Tibial nerve (tissue), 4 donors: ENCODE measurements at regions not wholly inside any gene's neighbourhood (a gene's known extent, or its start where the extent isn't known, plus 50 kb on each side); places are given as distances from the start of the nearest gene placed in this dataset.

Source experiments
- CTCF ChIP-seq, 5 experiments: fragments of 200-600 bp in 3 of 5; fragments of 450-650 bp in 2 of 5; sonication (generic) in 3 of 5; IDR thresholded peaks; one replicate each; pipeline ENCODE4 v1.5.1; 2016 to 2019; ENCODE audit warnings: antibody characterized with exemption in 5 of 5, mild to moderate bottlenecking in 3 of 5, moderate library complexity in 2 of 5
- EP300 ChIP-seq, 2 donors: sonication (generic); formaldehyde crosslinking; IDR thresholded peaks; one replicate each; pipeline ENCODE4 v1.6.1; 2017; ENCODE audit warnings: antibody characterized with exemption in 2 of 2, mild to moderate bottlenecking in 1 of 2
- POLR2A ChIP-seq, 2 donors: fragments of 450-650 bp; IDR thresholded peaks; one replicate each; pipeline ENCODE4 v1.6.1; 2017; ENCODE audit warnings: antibody characterized with exemption in 2 of 2, mild to moderate bottlenecking in 2 of 2, moderate library complexity in 2 of 2

GRCh38 chr6:91196729-91197128, 609.9 kb upstream of the MAP3K7 start:
- no peak for TF ChIP-seq CTCF (IDR thresholded peaks at IDR 0.05)
- TF ChIP-seq POLR2A (IDR thresholded peaks at IDR 0.05): no peak
- no peak for TF ChIP-seq EP300 (IDR thresholded peaks at IDR 0.05)
